LNCAP (cell line): ENCODE measurements at regions not wholly inside any gene's neighbourhood (a gene's known extent, or its start where the extent isn't known, plus 50 kb on each side); places are given as distances from the start of the nearest gene placed in this dataset.

Experiments
- TF ChIP-seq, protein P1 (sequence below): fragments of 450-650 bp; IDR thresholded peaks from 2 replicates; pipeline ENCODE4 v1.5.1; 2017; ENCODE audit warnings: mild to moderate bottlenecking

DNA sequence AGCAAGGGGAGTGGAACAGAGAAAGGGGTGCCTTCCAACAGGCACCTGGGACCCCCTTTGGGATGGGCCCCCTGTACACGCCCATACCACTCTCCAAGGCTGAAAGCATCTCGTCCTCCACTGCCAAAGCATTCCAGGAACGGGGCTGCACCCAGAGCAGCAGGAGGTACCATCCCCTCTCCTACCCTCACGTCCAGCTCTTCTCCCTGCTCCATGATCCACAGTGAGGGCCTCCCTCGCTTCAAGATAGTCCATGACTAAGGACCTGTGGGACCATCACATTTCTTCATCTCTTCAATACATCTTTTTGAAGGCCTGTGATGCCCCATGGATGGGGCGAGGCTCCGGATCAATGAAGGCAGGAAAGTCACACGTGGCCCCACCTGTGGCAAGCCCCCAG is 209.9 kb downstream of the ANKRD60 start:
- TF ChIP-seq, protein P1, sequence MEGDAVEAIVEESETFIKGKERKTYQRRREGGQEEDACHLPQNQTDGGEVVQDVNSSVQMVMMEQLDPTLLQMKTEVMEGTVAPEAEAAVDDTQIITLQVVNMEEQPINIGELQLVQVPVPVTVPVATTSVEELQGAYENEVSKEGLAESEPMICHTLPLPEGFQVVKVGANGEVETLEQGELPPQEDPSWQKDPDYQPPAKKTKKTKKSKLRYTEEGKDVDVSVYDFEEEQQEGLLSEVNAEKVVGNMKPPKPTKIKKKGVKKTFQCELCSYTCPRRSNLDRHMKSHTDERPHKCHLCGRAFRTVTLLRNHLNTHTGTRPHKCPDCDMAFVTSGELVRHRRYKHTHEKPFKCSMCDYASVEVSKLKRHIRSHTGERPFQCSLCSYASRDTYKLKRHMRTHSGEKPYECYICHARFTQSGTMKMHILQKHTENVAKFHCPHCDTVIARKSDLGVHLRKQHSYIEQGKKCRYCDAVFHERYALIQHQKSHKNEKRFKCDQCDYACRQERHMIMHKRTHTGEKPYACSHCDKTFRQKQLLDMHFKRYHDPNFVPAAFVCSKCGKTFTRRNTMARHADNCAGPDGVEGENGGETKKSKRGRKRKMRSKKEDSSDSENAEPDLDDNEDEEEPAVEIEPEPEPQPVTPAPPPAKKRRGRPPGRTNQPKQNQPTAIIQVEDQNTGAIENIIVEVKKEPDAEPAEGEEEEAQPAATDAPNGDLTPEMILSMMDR = no peak

DNA sequence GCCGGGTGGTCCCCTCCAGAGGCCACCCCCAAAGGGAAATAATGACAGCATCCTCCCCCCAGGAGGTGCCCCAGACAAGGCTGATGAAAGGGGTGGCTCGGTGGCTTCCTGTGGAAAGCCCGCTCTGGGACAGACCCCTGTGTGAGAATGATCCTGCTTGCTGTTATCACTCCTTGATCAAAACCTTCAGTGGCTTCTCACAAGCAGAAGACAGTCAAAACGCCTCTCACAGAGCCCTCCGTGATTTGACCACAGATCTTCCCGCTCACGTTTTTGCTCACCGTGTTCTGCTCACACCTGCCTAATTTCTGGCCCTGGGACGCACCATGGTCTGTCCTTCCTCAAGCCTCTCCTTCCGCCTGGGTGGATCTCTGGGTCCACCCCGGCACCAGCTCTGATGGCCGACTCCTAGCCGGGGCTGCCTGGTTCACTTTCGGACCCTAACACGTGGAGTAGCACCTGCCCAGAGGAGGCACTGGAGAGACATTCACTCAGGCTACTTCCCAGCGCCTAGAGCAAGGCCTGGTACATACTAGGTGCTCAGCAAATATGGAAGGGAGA is 210.4 kb downstream of the ANKRD60 start:
- TF ChIP-seq, protein P1 = no peak

DNA sequence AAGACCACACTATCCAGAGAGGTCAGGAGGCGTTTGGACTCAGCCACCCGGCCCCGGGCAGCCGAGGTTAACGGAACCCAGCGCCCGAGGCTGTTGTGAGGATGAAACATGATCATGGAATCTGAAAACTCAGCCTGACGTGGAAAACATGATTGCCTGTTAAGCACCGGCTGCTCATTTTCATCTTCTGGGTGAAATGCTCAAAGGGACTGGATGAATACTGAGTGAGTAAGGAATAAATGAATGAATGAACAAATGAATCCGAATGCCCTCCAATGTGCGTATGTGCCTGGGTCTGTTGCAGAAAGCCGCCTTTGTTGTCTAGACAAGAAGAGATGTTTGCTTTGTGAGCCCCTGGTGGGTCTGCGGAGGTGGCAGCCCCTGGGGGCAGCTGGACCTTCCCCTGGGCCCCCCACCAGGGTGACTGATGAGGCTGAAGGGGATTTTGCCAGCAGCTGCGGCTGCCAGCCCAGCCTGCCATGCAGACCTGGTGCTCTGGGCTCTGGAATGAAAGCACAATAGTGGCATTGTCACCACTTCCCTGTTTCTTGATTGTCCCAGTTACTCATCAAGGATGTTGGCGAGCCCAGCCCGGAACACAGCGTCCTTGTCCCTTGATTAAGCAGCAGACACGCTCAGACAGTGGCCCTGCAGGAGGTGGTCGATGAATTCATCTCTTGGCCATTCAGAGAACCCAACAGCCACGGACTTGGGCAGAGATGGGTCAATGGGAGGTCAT is 211.1 kb downstream of the ANKRD60 start:
- TF ChIP-seq, protein P1 = no peak

DNA sequence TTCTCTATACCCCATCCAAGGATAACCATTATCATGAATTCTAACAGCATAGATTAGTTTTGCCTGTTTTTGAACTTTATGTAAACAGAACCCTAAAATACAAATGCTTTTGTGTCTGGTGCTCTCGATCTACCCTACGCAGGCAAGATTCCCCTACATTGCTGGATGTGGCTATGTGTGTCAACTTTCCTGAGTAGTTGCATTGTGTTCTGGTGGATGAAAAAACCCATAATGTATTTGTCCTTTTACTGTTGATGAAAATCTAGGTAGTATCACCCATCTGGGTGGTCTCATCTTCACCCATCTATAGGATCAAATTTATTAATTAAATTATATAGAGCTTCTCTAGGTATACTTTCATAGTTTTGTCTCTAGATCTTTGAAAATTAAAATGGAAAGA is 211.7 kb downstream of the ANKRD60 start:
- TF ChIP-seq, protein P1 = no peak

DNA sequence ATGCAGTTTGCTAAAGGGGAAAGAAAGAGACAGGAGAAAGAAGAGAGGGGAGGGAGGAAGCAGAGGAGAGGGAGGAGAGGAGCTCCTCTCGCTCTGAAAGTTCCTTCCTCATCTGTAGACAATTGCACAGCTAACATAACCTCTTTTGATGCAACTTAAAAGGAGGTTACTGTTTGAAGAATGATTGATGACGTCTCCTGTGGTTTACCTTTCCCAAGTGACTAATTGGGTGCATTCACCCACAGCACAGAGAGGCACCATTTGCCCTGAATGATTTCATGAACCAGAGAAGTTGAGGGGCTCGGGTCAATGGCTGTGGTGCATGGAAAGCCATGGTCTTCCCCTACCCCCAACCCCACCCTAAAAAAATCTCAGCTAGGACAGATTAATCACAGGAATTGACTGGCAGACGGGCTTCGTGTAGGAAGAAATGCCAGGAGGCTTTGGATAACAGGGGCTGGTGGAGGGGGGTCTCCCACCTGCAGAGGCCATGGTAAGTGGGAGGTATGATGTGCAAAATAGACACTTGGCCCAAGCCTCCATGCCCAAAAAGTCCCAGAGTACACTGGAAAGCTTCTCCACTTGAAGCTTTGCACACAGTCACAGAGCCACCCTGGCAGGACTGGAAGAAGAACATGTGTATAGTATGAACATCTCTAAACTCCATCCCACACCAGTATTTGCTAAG is 213.7 kb downstream of the ANKRD60 start:
- TF ChIP-seq, protein P1 = no peak

DNA sequence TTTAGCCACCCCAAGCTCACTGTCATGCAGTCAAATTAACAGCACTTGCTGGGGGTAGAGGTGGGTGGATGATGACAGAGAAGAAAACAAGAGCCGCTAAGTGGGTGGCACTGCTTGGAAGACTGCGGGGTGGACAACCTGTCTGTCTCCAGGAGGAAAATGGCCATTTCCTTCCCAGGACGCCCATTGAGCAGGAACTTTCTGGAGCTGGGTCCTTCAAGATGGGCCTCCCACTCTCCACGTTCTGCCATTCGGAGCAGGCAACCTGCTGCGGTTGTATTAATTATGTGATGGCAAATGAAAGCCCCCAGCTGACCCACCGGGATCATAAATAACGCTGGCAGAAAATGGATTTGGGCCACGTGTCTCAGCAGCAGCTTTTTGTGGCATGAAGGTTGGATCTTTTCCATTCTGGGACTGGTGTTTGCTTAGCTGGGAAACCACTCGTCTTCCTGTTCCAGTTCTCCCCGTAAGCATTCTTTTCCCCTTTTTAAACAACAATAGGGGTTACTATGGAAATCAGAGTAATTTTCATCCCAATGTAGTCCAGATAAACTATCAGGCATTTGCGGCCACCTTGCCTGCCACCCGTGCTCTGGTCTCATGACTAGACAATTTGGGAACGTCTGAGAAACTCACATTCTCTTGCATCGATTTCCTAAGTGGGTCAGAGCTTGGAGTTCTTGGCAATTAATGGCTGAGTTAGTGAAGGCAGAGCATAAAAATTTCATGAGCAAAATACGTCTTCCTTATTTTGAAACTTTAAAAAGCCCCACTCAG is 215.5 kb downstream of the ANKRD60 start:
- TF ChIP-seq, protein P1 = no peak

DNA sequence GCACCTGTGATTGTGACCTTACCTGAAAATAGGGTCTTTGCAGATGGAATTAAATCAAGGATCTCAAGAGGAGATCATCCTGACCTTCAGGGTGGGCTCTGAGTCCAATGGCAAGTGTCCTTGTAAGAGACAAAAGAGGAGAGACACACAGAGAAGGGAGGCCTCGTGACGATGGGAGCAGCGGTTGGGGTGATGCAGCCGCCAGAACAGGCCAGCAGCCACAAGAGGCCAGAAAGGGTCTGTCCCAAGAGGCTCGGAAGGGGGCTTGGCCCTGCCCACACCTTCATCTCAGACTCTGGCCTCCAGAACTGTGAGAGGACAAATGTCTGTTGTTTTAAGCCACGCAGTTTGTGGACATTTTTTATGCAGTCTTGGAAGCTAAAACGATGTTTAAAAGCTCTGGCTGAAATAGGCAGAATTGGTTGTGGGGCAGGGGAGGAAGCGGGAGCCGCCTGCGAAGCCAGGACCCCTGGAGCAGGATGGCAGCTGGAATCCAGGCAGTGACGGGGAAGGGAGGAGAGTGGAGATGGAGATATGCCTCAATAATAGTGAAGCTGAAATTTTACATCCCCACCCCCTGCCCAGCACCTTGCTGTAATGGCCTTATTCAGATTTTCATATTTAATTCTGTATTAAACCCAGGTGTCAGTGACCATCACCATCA is 216.4 kb downstream of the ANKRD60 start:
- TF ChIP-seq, protein P1 = no peak
